GM21529 (cell line): ENCODE measurements at regions not wholly inside any gene's neighbourhood (a gene's known extent, or its start where the extent isn't known, plus 50 kb on each side); places are given as distances from the start of the nearest gene placed in this dataset.
"Not testable (repeated sequence)": the region's sequence is repeated elsewhere in the genome, so short reads cannot be mapped to it uniquely, and the experiment has no call there.

ENCODE experiments used
- ATAC-seq: cut with Tn5 transposase; IDR thresholded peaks from one replicate; pipeline ENCODE4 v1.9.1; 2021; ENCODE audit not compliant: unreplicated experiment

GRCh38 chr9:87781331-87781730, 55.4 kb downstream of the CTSL start:
- no peak for ATAC-seq

GRCh38 chr9:87783180-87783579, 57.3 kb downstream of the CTSL start:
- no peak for ATAC-seq

GRCh38 chr9:87785315-87785970, 59.5 kb downstream of the CTSL start:
- not testable (repeated sequence) for ATAC-seq

GRCh38 chr9:87786423-87786822, 60.5 kb downstream of the CTSL start:
- no peak for ATAC-seq

- ATAC-seq, result no peak
These were observed 61.0 kb downstream of the CTSL start for GRCh38 chr9:87786876-87787275.

GRCh38 chr9:87787735-87788134, 61.8 kb downstream of the CTSL start:
- no peak for ATAC-seq

GRCh38 chr9:87792831-87793288, 66.9 kb downstream of the CTSL start:
- ATAC-seq, result peak; percentile 99

GRCh38 chr9:87793292-87793691, 67.4 kb downstream of the CTSL start:
- no peak for ATAC-seq

- ATAC-seq, result no peak
These were observed 69.3 kb downstream of the CTSL start for GRCh38 chr9:87795178-87795577.

- no peak for ATAC-seq
These were observed 70.3 kb downstream of the CTSL start for GRCh38 chr9:87796196-87796595.

GRCh38 chr9:87798261-87798833, 72.4 kb downstream of the CTSL start:
- ATAC-seq, result no peak

GRCh38 chr9:87799503-87799902, 73.6 kb downstream of the CTSL start:
- no peak for ATAC-seq

GRCh38 chr9:87800456-87800855, 74.5 kb downstream of the CTSL start:
- no peak for ATAC-seq

GRCh38 chr9:87801013-87801412, 75.1 kb downstream of the CTSL start:
- no peak for ATAC-seq

- no peak for ATAC-seq
These were observed 77.2 kb downstream of the CTSL start for GRCh38 chr9:87803166-87803565.

- no peak for ATAC-seq
These were observed 77.9 kb downstream of the CTSL start for GRCh38 chr9:87803623-87804345.

- ATAC-seq, result no peak
These were observed 77.4 kb upstream of the SPATA31E1 start for GRCh38 chr9:87805259-87805658.

- ATAC-seq, result no peak
These were observed 72.7 kb upstream of the SPATA31E1 start for GRCh38 chr9:87810008-87810407.

GRCh38 chr9:87810679-87811178, 71.9 kb upstream of the SPATA31E1 start:
- ATAC-seq, result no peak

GRCh38 chr9:87812375-87813118, 70.1 kb upstream of the SPATA31E1 start:
- ATAC-seq, result no peak

- no peak for ATAC-seq
These were observed 69.6 kb upstream of the SPATA31E1 start for GRCh38 chr9:87813119-87813463.
